H9 (cell line): ENCODE measurements at regions not wholly inside any gene's neighbourhood (a gene's known extent, or its start where the extent isn't known, plus 50 kb on each side); places are given as distances from the start of the nearest gene placed in this dataset.

ENCODE experiments used
- DNase-seq: peaks from one replicate; pipeline ENCODE4 v3.0.0-alpha.2; 2017
- H2AFZ ChIP-seq: one replicate; pipeline ENCODE4 v1.6.1; 2013; ENCODE audit warnings: mild to moderate bottlenecking, low read length, control low read depth, moderate library complexity
- H2AK5ac ChIP-seq: 2 replicates; pipeline ENCODE4 v1.6.1; 2013; ENCODE audit warnings: low read length, control low read depth, mixed read lengths; ENCODE audit not compliant: insufficient read length
- H2BK120ac ChIP-seq: one replicate; pipeline ENCODE4 v1.6.1; 2013; ENCODE audit warnings: low read depth, mild to moderate bottlenecking, low read length, control low read depth, inconsistent platforms; ENCODE audit not compliant: poor library complexity, severe bottlenecking
- H2BK12ac ChIP-seq: 2 replicates; pipeline ENCODE4 v1.6.1; 2013; ENCODE audit warnings: low read length, control low read depth, mixed read lengths, low read depth; ENCODE audit not compliant: insufficient read length
- H2BK15ac ChIP-seq: 2 replicates; pipeline ENCODE4 v1.6.1; 2013; ENCODE audit warnings: low read depth, low read length, control low read depth
- H2BK20ac ChIP-seq: one replicate; pipeline ENCODE4 v1.6.1; 2013; ENCODE audit warnings: low read depth, mild to moderate bottlenecking, low read length, control low read depth, inconsistent platforms; ENCODE audit not compliant: poor library complexity, severe bottlenecking
- H2BK5ac ChIP-seq: 2 replicates; pipeline ENCODE4 v1.6.1; 2013; ENCODE audit warnings: low read length, control low read depth, mixed read lengths; ENCODE audit not compliant: insufficient read length
- H3K14ac ChIP-seq: 2 replicates; pipeline ENCODE4 v1.6.1; 2013; ENCODE audit warnings: low read length, control low read depth; ENCODE audit not compliant: insufficient read depth
- H3K18ac ChIP-seq: 2 replicates; pipeline ENCODE4 v1.6.1; 2013; ENCODE audit warnings: low read depth, mild to moderate bottlenecking, mixed read lengths, low read length, control low read depth; ENCODE audit not compliant: insufficient read length
- H3K23ac ChIP-seq: 2 replicates; pipeline ENCODE4 v1.6.1; 2013; ENCODE audit warnings: low read length, control low read depth, mixed read lengths, low read depth; ENCODE audit not compliant: insufficient read length
- H3K23me2 ChIP-seq: 2 replicates; pipeline ENCODE4 v1.6.1; 2013; ENCODE audit warnings: low read depth, mild to moderate bottlenecking, mixed read lengths, low read length, control low read depth; ENCODE audit not compliant: insufficient read length, poor library complexity, severe bottlenecking
- H3K27ac ChIP-seq: 2 replicates; pipeline ENCODE4 v1.5.1; 2013; ENCODE audit warnings: low read length, control low read depth, mixed read lengths, low read depth; ENCODE audit not compliant: insufficient read length
- H3K27me3 ChIP-seq: 2 replicates; pipeline ENCODE4 v1.6.1; 2013; ENCODE audit warnings: low read length, control low read depth, inconsistent platforms; ENCODE audit not compliant: insufficient read depth
- H3K4ac ChIP-seq: 2 replicates; pipeline ENCODE4 v1.6.1; 2013; ENCODE audit warnings: low read depth, mild to moderate bottlenecking, control low read depth, inconsistent platforms, low read length, moderate library complexity
- H3K4me1 ChIP-seq: 2 replicates; pipeline ENCODE4 v1.6.1; 2013; ENCODE audit warnings: low read length, control low read depth, inconsistent platforms; ENCODE audit not compliant: insufficient read depth
- H3K4me2 ChIP-seq: 2 replicates; pipeline ENCODE4 v1.6.1; 2013; ENCODE audit warnings: low read length, control low read depth, mixed read lengths; ENCODE audit not compliant: insufficient read length, insufficient read depth
- H3K56ac ChIP-seq: 2 replicates; pipeline ENCODE4 v1.6.1; 2013; ENCODE audit warnings: low read depth, mild to moderate bottlenecking, mixed read lengths, low read length, control low read depth; ENCODE audit not compliant: insufficient read length
- H3K79me1 ChIP-seq: 2 replicates; pipeline ENCODE4 v1.6.1; 2013; ENCODE audit warnings: low read depth, mild to moderate bottlenecking, moderate library complexity, low read length, control low read depth, inconsistent platforms; ENCODE audit not compliant: insufficient read depth, poor library complexity, severe bottlenecking
- H3K79me2 ChIP-seq: 2 replicates; pipeline ENCODE4 v1.6.1; 2013; ENCODE audit warnings: low read length, control low read depth, inconsistent platforms; ENCODE audit not compliant: insufficient read depth
- H3K9ac ChIP-seq: 2 replicates; pipeline ENCODE4 v1.6.1; 2013; ENCODE audit warnings: low read length, control low read depth, mixed read lengths; ENCODE audit not compliant: insufficient read length; ENCODE audit errors: extremely low read depth
- H3K9me3 ChIP-seq: one replicate; pipeline ENCODE4 v1.6.1; 2013; ENCODE audit warnings: low read depth, low read length, inconsistent platforms; ENCODE audit not compliant: control insufficient read depth
- H3T11ph ChIP-seq: one replicate; pipeline ENCODE4 v1.6.1; 2013; ENCODE audit warnings: mild to moderate bottlenecking, low read length, control low read depth, inconsistent platforms
- H4K20me1 ChIP-seq: one replicate; pipeline ENCODE4 v1.6.1; 2013; ENCODE audit not compliant: control insufficient read depth, insufficient read length, insufficient read depth
- H4K5ac ChIP-seq: 2 replicates; pipeline ENCODE4 v1.6.1; 2013; ENCODE audit warnings: low read depth, mild to moderate bottlenecking, mixed read lengths, low read length, control low read depth; ENCODE audit not compliant: insufficient read length
- H4K8ac ChIP-seq: replicated peaks from 2 replicates; pipeline ENCODE4 v1.6.1; 2013; ENCODE audit warnings: low read length, control low read depth, mixed read lengths, low read depth; ENCODE audit not compliant: insufficient read length
- H4K91ac ChIP-seq: 2 replicates; pipeline ENCODE4 v1.6.1; 2013; ENCODE audit warnings: low read depth, mild to moderate bottlenecking, moderate library complexity, mixed read lengths, low read length, control low read depth; ENCODE audit not compliant: insufficient read length
- H3K27ac Mint-ChIP-seq, 3 experiments: 2 replicates in 2 of 3; 3 replicates in 1 of 3; pipeline ENCODE4 v1.8.0; 2020 to 2021; ENCODE audit warnings: mixed read lengths in 3 of 3, mild to moderate bottlenecking in 1 of 3, moderate library complexity in 1 of 3
- H3K27me3 Mint-ChIP-seq: 2 replicates; pipeline ENCODE4 v1.8.0; 2021; ENCODE audit warnings: low read depth, mild to moderate bottlenecking, moderate library complexity, mixed read lengths
- H3K36me3 Mint-ChIP-seq, 3 experiments: 2 replicates in 2 of 3; 3 replicates in 1 of 3; pipeline ENCODE4 v1.8.0; 2020 to 2021; ENCODE audit warnings: low read depth in 3 of 3, mixed read lengths in 3 of 3; ENCODE audit not compliant: insufficient read depth in 1 of 3
- H3K4me1 Mint-ChIP-seq, 2 experiments: 2 replicates each; pipeline ENCODE4 v1.8.0; 2020; ENCODE audit warnings: mixed read lengths in 2 of 2
- H3K4me3 Mint-ChIP-seq, 2 experiments: 2 replicates in 1 of 2; 3 replicates in 1 of 2; pipeline ENCODE4 v1.8.0; 2020 to 2021; ENCODE audit warnings: mild to moderate bottlenecking in 2 of 2, mixed read lengths in 2 of 2, moderate library complexity in 1 of 2
- H3K9me3 Mint-ChIP-seq, 2 experiments: 2 replicates in 1 of 2; 3 replicates in 1 of 2; pipeline ENCODE4 v1.8.0; 2020; ENCODE audit warnings: mild to moderate bottlenecking in 2 of 2, mixed read lengths in 2 of 2, moderate library complexity in 1 of 2
- WGBS: extraction: QIAGEN DNeasy Blood & Tissue Kit; methylation state at CpG from one replicate; pipeline ENCODE4 v1.1.7; 2013; ENCODE audit warnings: missing lambda C conversion rate, low lambda C conversion rate, mixed read lengths; ENCODE audit not compliant: insufficient read length; ENCODE audit errors: extremely low coverage; 5-methylcytosine and 5-hydroxymethylcytosine counted together
- TF ChIP-seq, protein P1 (sequence below): fragments of 200-600 bp; sonication (generic); conservative IDR thresholded peaks from 3 replicates; pipeline ENCODE4 v1.8.0; 2021; ENCODE audit warnings: antibody characterized with exemption, mild to moderate bottlenecking

DNA sequence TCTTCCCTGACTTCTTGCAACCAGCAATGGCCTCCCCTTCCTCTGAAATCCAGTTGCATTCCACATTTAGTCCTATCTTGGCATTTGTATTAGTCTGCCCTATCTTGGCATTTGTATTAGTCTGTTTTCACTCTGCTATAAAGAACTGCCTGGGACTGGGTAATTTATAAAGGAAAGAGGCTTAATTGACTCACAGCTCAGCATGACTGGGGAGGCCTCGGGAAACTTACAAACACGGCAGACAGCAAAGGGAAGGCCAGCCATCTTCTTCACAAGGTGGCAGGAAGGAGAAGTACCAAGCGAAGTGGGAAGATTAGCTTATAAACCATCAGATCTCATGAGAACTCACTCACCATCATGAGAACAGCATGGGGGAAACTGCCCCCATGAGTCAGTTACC, 234.5 kb upstream of the COPS8 start:
- Histone ChIP-seq H4K91ac (no peak overlapping the region), H3K23ac (no peak overlapping the region), H3K9me3 (no peaks in the 10 kb centered on the region), H2BK5ac (no peak overlapping the region), H2BK20ac (no peak overlapping the region), H4K20me1 (no peaks in the 10 kb centered on the region), H4K8ac (no peak overlapping the region), H3T11ph (no peak overlapping the region), H3K56ac (no peak overlapping the region), H3K27me3 (no peaks in the 10 kb centered on the region; the same call in 1 of the 2 replicates), H2BK12ac (no peak overlapping the region), H3K9ac (no peak overlapping the region), H3K4ac (no peak overlapping the region), H3K14ac (no peak overlapping the region), H3K23me2 (no peaks in the 10 kb centered on the region), H2AFZ (no peak overlapping the region), H3K4me1 (peaks cover 12% of the 10 kb centered on the region; the same call in 1 of the 2 replicates), H3K27ac (no peak overlapping the region), H3K18ac (no peak overlapping the region), H3K79me2 (no peaks in the 10 kb centered on the region), H4K5ac (no peak overlapping the region), H2AK5ac (no peak overlapping the region), H2BK120ac (no peak overlapping the region), H2BK15ac (no peak overlapping the region), H3K79me1 (no peaks in the 10 kb centered on the region), H3K4me2 (no peak overlapping the region)
- no peak for DNase-seq
- Mint-ChIP-seq H3K9me3 (peaks cover 8 to 13% of the 10 kb centered on the region in 2 experiments), H3K4me3 (no peak overlapping the region), H3K4me1 (peaks cover 47 to 53% of the 10 kb centered on the region in 2 experiments), H3K36me3 (peaks cover 6 to 16% (median 8%) of the 10 kb centered on the region in 3 experiments; a peak in 6 of 7 replicates), H3K27ac (no peak overlapping the region), H3K27me3 (peaks cover 14% of the 10 kb centered on the region)
- WGBS, result no CpG with 5 or more reads among the region's 3 CpGs
- TF ChIP-seq, protein P1, sequence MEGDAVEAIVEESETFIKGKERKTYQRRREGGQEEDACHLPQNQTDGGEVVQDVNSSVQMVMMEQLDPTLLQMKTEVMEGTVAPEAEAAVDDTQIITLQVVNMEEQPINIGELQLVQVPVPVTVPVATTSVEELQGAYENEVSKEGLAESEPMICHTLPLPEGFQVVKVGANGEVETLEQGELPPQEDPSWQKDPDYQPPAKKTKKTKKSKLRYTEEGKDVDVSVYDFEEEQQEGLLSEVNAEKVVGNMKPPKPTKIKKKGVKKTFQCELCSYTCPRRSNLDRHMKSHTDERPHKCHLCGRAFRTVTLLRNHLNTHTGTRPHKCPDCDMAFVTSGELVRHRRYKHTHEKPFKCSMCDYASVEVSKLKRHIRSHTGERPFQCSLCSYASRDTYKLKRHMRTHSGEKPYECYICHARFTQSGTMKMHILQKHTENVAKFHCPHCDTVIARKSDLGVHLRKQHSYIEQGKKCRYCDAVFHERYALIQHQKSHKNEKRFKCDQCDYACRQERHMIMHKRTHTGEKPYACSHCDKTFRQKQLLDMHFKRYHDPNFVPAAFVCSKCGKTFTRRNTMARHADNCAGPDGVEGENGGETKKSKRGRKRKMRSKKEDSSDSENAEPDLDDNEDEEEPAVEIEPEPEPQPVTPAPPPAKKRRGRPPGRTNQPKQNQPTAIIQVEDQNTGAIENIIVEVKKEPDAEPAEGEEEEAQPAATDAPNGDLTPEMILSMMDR, result no peak
